Skeletal muscle tissue (tissue), 3 donors: ENCODE measurements at regions not wholly inside any gene's neighbourhood (a gene's known extent, or its start where the extent isn't known, plus 50 kb on each side); places are given as distances from the start of the nearest gene placed in this dataset.

Experiments used
- H3K27ac ChIP-seq: one replicate; pipeline ENCODE4 v1.7.0; 2013; ENCODE audit warnings: mild to moderate bottlenecking, low read depth, low read length, inconsistent platforms
- H3K27me3 ChIP-seq, 3 donors: one replicate each; pipeline ENCODE4 v1.7.0; 2013; ENCODE audit warnings: low read length in 3 of 3; ENCODE audit not compliant: control insufficient read depth in 3 of 3, insufficient read depth in 3 of 3
- H3K36me3 ChIP-seq, 3 donors: one replicate each; pipeline ENCODE4 v1.7.0; 2013; ENCODE audit warnings: low read length in 3 of 3; ENCODE audit not compliant: control insufficient read depth in 3 of 3, insufficient read depth in 3 of 3
- H3K4me1 ChIP-seq, 3 donors: one replicate each; pipeline ENCODE4 v1.7.0; 2013; ENCODE audit warnings: low read length in 3 of 3, mild to moderate bottlenecking in 3 of 3; ENCODE audit not compliant: control insufficient read depth in 3 of 3, insufficient read depth in 3 of 3
- H3K4me3 ChIP-seq, 3 donors: one replicate each; pipeline ENCODE4 v1.7.0; 2013; ENCODE audit warnings: low read length in 3 of 3
- H3K9ac ChIP-seq, 3 donors: one replicate each; pipeline ENCODE4 v1.7.0; 2013; ENCODE audit warnings: low read length in 3 of 3, mild to moderate bottlenecking in 3 of 3, moderate library complexity in 2 of 3, low read depth in 1 of 3
- H3K9me3 ChIP-seq, 3 donors: one replicate each; pipeline ENCODE4 v1.7.0; 2013; ENCODE audit warnings: low read length in 3 of 3; ENCODE audit not compliant: control insufficient read depth in 3 of 3
- donor health status: Osteomylitis.

- Histone ChIP-seq H3K4me1 (peaks cover 0 to 9% (median 2%) of the 10 kb centered on the region in 3 donors), H3K9ac (no peak overlapping the region), H3K27me3 (no peaks in the 10 kb centered on the region), H3K36me3 (no peaks in the 10 kb centered on the region), H3K4me3 (no peak overlapping the region), H3K9me3 (peaks cover 0 to 5% (median 0%) of the 10 kb centered on the region in 3 donors), H3K27ac (no peak overlapping the region)
These were observed 103.4 kb downstream of the ZFP36L2 start for GRCh38 chr2:43123028-43123427.

- Histone ChIP-seq H3K9me3 (peaks cover 0 to 5% (median 0%) of the 10 kb centered on the region in 3 donors), H3K27me3 (no peaks in the 10 kb centered on the region), H3K27ac (no peak overlapping the region), H3K36me3 (no peaks in the 10 kb centered on the region), H3K4me3 (no peak overlapping the region), H3K4me1 (peaks cover 0 to 6% (median 0%) of the 10 kb centered on the region in 3 donors), H3K9ac (no peak overlapping the region)
These were observed 104.7 kb downstream of the ZFP36L2 start for GRCh38 chr2:43121580-43122314.

GRCh38 chr2:43119303-43119702 lies 107.1 kb downstream of the ZFP36L2 start:
- Histone ChIP-seq H3K9me3 (peaks cover 0 to 5% (median 0%) of the 10 kb centered on the region in 3 donors), H3K27ac (no peak overlapping the region), H3K36me3 (no peaks in the 10 kb centered on the region), H3K27me3 (no peaks in the 10 kb centered on the region), H3K4me3 (no peak overlapping the region), H3K4me1 (peaks cover 0 to 6% (median 4%) of the 10 kb centered on the region in 3 donors), H3K9ac (no peak overlapping the region)

DNA sequence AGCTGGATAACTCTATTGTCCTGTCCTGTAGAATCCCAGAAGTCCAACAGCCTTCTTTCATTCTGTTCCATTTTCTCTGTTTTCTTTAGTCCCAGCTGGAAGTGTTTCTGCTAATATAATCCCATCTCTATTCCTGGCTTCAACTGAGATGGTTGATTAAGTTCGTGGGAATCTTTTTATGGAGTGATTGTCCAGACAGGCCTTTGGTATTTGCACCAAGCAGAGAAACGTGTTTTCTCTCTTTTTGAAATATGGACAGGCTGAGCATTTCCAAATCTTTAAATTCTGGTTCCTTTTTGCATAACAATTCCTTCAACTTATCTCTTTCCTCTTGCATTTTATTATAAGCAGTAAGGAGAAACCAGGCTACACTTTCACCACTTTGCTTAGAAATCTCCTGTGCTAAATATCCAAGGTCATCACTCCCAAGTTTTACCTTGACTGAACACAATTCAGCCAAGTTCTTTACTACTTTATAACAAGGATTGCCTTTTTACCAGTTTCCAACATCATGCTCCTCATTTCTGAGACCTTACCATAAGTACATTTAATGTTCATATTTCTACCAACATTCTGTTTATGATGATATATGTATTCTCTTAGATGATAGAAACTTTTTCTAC lies 108.8 kb downstream of the ZFP36L2 start:
- Histone ChIP-seq H3K9me3 (peaks cover 0 to 5% (median 0%) of the 10 kb centered on the region in 3 donors), H3K4me3 (no peak overlapping the region), H3K36me3 (no peaks in the 10 kb centered on the region), H3K27ac (no peak overlapping the region), H3K9ac (no peak overlapping the region), H3K27me3 (no peaks in the 10 kb centered on the region), H3K4me1 (peaks cover 0 to 7% (median 6%) of the 10 kb centered on the region in 3 donors)

DNA sequence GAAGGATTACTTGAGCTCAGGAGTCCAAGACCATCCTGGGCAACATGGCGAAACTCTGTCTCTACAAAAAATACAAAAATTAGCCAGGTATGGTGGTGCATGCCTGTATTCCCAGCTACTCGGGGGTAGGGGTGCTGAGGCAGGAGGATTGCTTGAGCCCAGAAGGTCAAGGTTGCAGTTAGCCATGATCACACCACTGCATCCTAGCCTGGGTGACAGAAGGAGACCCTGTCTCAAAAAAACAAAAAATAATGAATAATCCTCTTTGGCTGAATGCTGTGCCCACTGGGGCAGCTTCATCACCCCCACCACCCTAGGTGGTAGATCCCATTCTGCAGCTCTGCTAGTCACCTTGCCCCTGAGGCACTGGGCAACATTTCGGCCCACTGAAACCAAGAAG lies 109.4 kb downstream of the ZFP36L2 start:
- peaks cover 0 to 7% (median 6%) of the 10 kb centered on the region in 3 donors for H3K4me1 ChIP-seq
- no peaks in the 10 kb centered on the region for H3K36me3 ChIP-seq
- H3K9me3 ChIP-seq, result peaks cover 0 to 5% (median 0%) of the 10 kb centered on the region in 3 donors
- H3K4me3 ChIP-seq, result no peak overlapping the region
- no peak overlapping the region for H3K27ac ChIP-seq
- H3K9ac ChIP-seq, result no peak overlapping the region
- no peaks in the 10 kb centered on the region for H3K27me3 ChIP-seq

DNA sequence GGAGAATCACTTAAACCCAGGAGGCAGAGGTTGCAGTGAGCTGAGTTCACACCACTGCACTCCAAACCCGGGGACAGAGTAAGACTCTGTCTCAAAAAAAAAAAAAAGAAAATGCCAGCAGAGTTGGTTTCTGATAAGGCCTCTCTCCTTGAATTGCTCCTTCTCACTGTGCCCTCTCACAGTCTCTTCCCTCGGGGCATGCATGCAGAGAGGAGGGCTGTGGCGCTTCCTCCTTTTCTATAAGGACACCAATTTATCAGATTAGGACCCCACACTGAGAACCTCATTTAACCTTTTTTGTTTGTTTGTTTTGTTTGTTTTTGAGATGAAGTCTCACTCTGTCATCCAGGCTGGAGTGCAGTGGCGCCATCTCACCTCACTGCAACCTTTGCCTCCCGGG lies 110.5 kb downstream of the ZFP36L2 start:
- Histone ChIP-seq H3K27me3 (no peaks in the 10 kb centered on the region), H3K36me3 (no peaks in the 10 kb centered on the region), H3K9ac (no peak overlapping the region), H3K27ac (no peak overlapping the region), H3K4me3 (no peak overlapping the region), H3K4me1 (peaks cover 0 to 7% (median 6%) of the 10 kb centered on the region in 3 donors), H3K9me3 (peaks cover 0 to 5% (median 0%) of the 10 kb centered on the region in 3 donors)

GRCh38 chr2:43114210-43114609 lies 112.2 kb downstream of the ZFP36L2 start:
- Histone ChIP-seq H3K36me3 (no peaks in the 10 kb centered on the region), H3K9me3 (peaks cover 0 to 3% (median 0%) of the 10 kb centered on the region in 3 donors), H3K4me1 (peaks cover 8 to 14% (median 13%) of the 10 kb centered on the region in 3 donors), H3K9ac (no peak overlapping the region), H3K27me3 (no peaks in the 10 kb centered on the region), H3K27ac (no peak overlapping the region), H3K4me3 (no peak overlapping the region)

- no peak overlapping the region for H3K4me3 ChIP-seq
- no peak overlapping the region for H3K9ac ChIP-seq
- H3K9me3 ChIP-seq, result no peaks in the 10 kb centered on the region
- peaks cover 12 to 18% (median 14%) of the 10 kb centered on the region in 3 donors for H3K4me1 ChIP-seq
- H3K36me3 ChIP-seq, result no peaks in the 10 kb centered on the region
- no peak overlapping the region for H3K27ac ChIP-seq
- no peaks in the 10 kb centered on the region for H3K27me3 ChIP-seq
These were observed 114.4 kb downstream of the ZFP36L2 start for GRCh38 chr2:43111788-43112554.

GRCh38 chr2:43110442-43110871 lies 115.9 kb downstream of the ZFP36L2 start:
- no peak overlapping the region for H3K9ac ChIP-seq
- H3K36me3 ChIP-seq, result no peaks in the 10 kb centered on the region
- no peak overlapping the region for H3K4me3 ChIP-seq
- no peaks in the 10 kb centered on the region for H3K27me3 ChIP-seq
- H3K9me3 ChIP-seq, result no peaks in the 10 kb centered on the region
- no peak overlapping the region for H3K27ac ChIP-seq
- H3K4me1 ChIP-seq, result peaks cover 26 to 32% (median 27%) of the 10 kb centered on the region in 3 donors
